Activated CD4-positive, alpha-beta T cell treated with anti-CD3 and anti-CD28 coated beads, Interleukin-2, Interleukin-6, amounts not matched to agents 100 ng/mL and 50 ng/mL, durations not matched to agents 16 hours and 8 hours (primary cell): ENCODE measurements at regions not wholly inside any gene's neighbourhood (a gene's known extent, or its start where the extent isn't known, plus 50 kb on each side); places are given as distances from the start of the nearest gene placed in this dataset.
"Not testable (repeated sequence)": the region's sequence is repeated elsewhere in the genome, so short reads cannot be mapped to it uniquely, and the experiment has no call there.

ENCODE experiments used
- DNase-seq: peaks from one replicate; pipeline ENCODE4 v3.0.0-alpha.2; 2020

- DNase-seq, result no peak
Measured at GRCh38 chr18:22753130-22753831, 179.8 kb upstream of the RBBP8 start.

- not testable (repeated sequence) for DNase-seq
Measured at GRCh38 chr18:22764005-22764404, 169.1 kb upstream of the RBBP8 start.

GRCh38 chr18:22765896-22766295 lies 167.2 kb upstream of the RBBP8 start:
- DNase-seq, result no peak

GRCh38 chr18:22767653-22768052 lies 165.5 kb upstream of the RBBP8 start:
- no peak for DNase-seq

GRCh38 chr18:22773944-22774343 lies 159.2 kb upstream of the RBBP8 start:
- DNase-seq, result no peak

GRCh38 chr18:22778996-22779395 lies 154.1 kb upstream of the RBBP8 start:
- no peak for DNase-seq

GRCh38 chr18:22783245-22783644 lies 149.9 kb upstream of the RBBP8 start:
- DNase-seq, result no peak

GRCh38 chr18:22783662-22784076 lies 149.5 kb upstream of the RBBP8 start:
- DNase-seq, result no peak

GRCh38 chr18:22789052-22789451 lies 144.1 kb upstream of the RBBP8 start:
- no peak for DNase-seq

- no peak for DNase-seq
Measured at GRCh38 chr18:22789600-22789999, 143.5 kb upstream of the RBBP8 start.

- no peak for DNase-seq
Measured at GRCh38 chr18:22790545-22791309, 142.4 kb upstream of the RBBP8 start.

GRCh38 chr18:22791310-22791610 lies 141.9 kb upstream of the RBBP8 start:
- no peak for DNase-seq

- no peak for DNase-seq
Measured at GRCh38 chr18:22796113-22796512, 137.0 kb upstream of the RBBP8 start.

- DNase-seq, result no peak
Measured at GRCh38 chr18:22800551-22800951, 132.6 kb upstream of the RBBP8 start.

GRCh38 chr18:22813648-22814328 lies 119.3 kb upstream of the RBBP8 start:
- DNase-seq, result peak; percentile 34

GRCh38 chr18:22814329-22814703 lies 118.8 kb upstream of the RBBP8 start:
- DNase-seq, result no peak

- DNase-seq, result no peak
Measured at GRCh38 chr18:22816266-22817176, 116.6 kb upstream of the RBBP8 start.

- no peak for DNase-seq
Measured at GRCh38 chr18:22817844-22818243, 115.3 kb upstream of the RBBP8 start.

GRCh38 chr18:22822024-22822423 lies 111.1 kb upstream of the RBBP8 start:
- no peak for DNase-seq

- DNase-seq, result no peak
Measured at GRCh38 chr18:22822841-22823508, 110.2 kb upstream of the RBBP8 start.

- no peak for DNase-seq
Measured at GRCh38 chr18:22826726-22827125, 106.4 kb upstream of the RBBP8 start.

GRCh38 chr18:22827216-22827615 lies 105.9 kb upstream of the RBBP8 start:
- no peak for DNase-seq

- DNase-seq, result no peak
Measured at GRCh38 chr18:22827741-22828140, 105.4 kb upstream of the RBBP8 start.
